ENCODE measurements at regions not wholly inside any gene's neighbourhood (a gene's known extent, or its start where the extent isn't known, plus 50 kb on each side); places are given as distances from the start of the nearest gene placed in this dataset.

GRCh38 chr2:14223576-14223975 lies 408.9 kb upstream of the LRATD1 start:
- H3K27me3 ChIP-seq (replicated peaks in 1 of 4; ENCODE audit: control insufficient read depth in 3 of 4, extremely low read depth in 1 of 4, insufficient read depth in 3 of 4, low read length in 3 of 4): no peaks in the 10 kb centered on the region
- no peak for DNase-seq (ENCODE audit: low read depth in 1 of 2, low spot score in 2 of 2)
- H3K9ac ChIP-seq (replicated peaks in 1 of 4; ENCODE audit: extremely low read depth in 1 of 4, low read depth in 3 of 4, low read length in 3 of 4): no peak overlapping the region
- no peaks in the 10 kb centered on the region for H3K23me2 ChIP-seq (ENCODE audit: low read depth, low read length)
- no peak for TF ChIP-seq POLR2A (IDR thresholded peaks at IDR 0.05; ENCODE audit: control extremely low read depth in 1 of 2, low read depth in 2 of 2, low read length in 2 of 2)
- no peak for TF ChIP-seq GTF2F1 (IDR thresholded peaks at IDR 0.05; ENCODE audit: borderline replicate concordance, low read depth, low read length)
- TF ChIP-seq SUZ12 (IDR thresholded peaks at IDR 0.05; ENCODE audit: low read length): no peak
- no peak for TF ChIP-seq TEAD4 (IDR thresholded peaks at IDR 0.05; ENCODE audit: low read depth, low read length)
- TF ChIP-seq YY1 (IDR thresholded peaks at IDR 0.05; ENCODE audit: low read depth, low read length): no peak
- no peak for TF ChIP-seq BCL11A (IDR thresholded peaks at IDR 0.05; ENCODE audit: low read depth in 2 of 2, low read length in 2 of 2)
- H2AFZ ChIP-seq (ENCODE audit: low read length): no peak overlapping the region
- no peak overlapping the region for H2AK5ac ChIP-seq (ENCODE audit: low read depth, low read length)
- no peaks in the 10 kb centered on the region for H3K9me3 ChIP-seq (ENCODE audit: insufficient read depth in 2 of 2, low read depth in 1 of 2, low read length in 1 of 2)
- H2BK5ac ChIP-seq (ENCODE audit: low read depth, low read length): no peak overlapping the region
- no peaks in the 10 kb centered on the region for H3K36me3 ChIP-seq (ENCODE audit: control insufficient read depth in 2 of 4, insufficient read depth in 4 of 4, low read length in 3 of 4)
- no peaks in the 10 kb centered on the region for H3K4me1 ChIP-seq (replicated peaks in 1 of 4; ENCODE audit: control insufficient read depth in 3 of 4, insufficient read depth in 4 of 4, low read length in 3 of 4)
- no peak overlapping the region for H3K14ac ChIP-seq (ENCODE audit: insufficient read length)
- no peak overlapping the region for H3K27ac ChIP-seq (ENCODE audit: low read depth, low read length)
- FAIRE-seq: no peak
- no peak overlapping the region for H4K8ac ChIP-seq (ENCODE audit: extremely low read depth, insufficient read depth, low read length)
- H3K23ac ChIP-seq (ENCODE audit: insufficient read length): no peak overlapping the region
- no peak overlapping the region for H2BK12ac ChIP-seq (ENCODE audit: low read depth, low read length)
- H3K56ac ChIP-seq (replicated peaks; ENCODE audit: insufficient read length, low read depth, low read length): no peak overlapping the region
- H3K18ac ChIP-seq (ENCODE audit: extremely low read depth, low read length): no peak overlapping the region
- no peak overlapping the region for H3K4me2 ChIP-seq (ENCODE audit: insufficient read depth in 1 of 2, low read depth in 2 of 2, low read length in 2 of 2)
- POLR2A ChIA-PET (ENCODE audit: partially characterized antibody): no interaction called here
- H2BK15ac ChIP-seq (ENCODE audit: low read length): no peak overlapping the region
- H3K79me1 ChIP-seq (ENCODE audit: low read depth, low read length): no peaks in the 10 kb centered on the region
- 78% methylated on average over 1 of the region's 1 CpG; no CpG with 5 or more reads in 1 of the 2 experiments for WGBS, 2 experiments (ENCODE audit: extremely low coverage in 1 of 2, insufficient coverage in 1 of 2, insufficient read length in 1 of 2, insufficient replicate concordance in 2 of 2, low coverage in 1 of 2, low lambda C conversion rate in 2 of 2, missing lambda C conversion rate in 1 of 2)
- H3K4ac ChIP-seq (replicated peaks; ENCODE audit: insufficient read length, low read depth, low read length): no peak overlapping the region
- H2BK20ac ChIP-seq (ENCODE audit: low read length): no peak overlapping the region
- no peaks in the 10 kb centered on the region for H4K20me1 ChIP-seq (replicated peaks in 1 of 2; ENCODE audit: control insufficient read depth in 1 of 2, insufficient read depth in 2 of 2, low read length in 2 of 2)
- no peak overlapping the region for H4K5ac ChIP-seq (ENCODE audit: insufficient read length, low read depth, low read length)
- no peak overlapping the region for H4K91ac ChIP-seq (replicated peaks; ENCODE audit: insufficient read length, low read length)
- CTCF ChIA-PET (ENCODE audit: partially characterized antibody): no interaction called here
- no peak overlapping the region for H2BK120ac ChIP-seq (replicated peaks; ENCODE audit: low read depth, low read length)
- no peaks in the 10 kb centered on the region for H3K79me2 ChIP-seq (ENCODE audit: control insufficient read depth in 1 of 2, insufficient read depth in 2 of 2, low read length in 2 of 2)
- H3K4me3 ChIP-seq (ENCODE audit: extremely low read depth in 1 of 4, insufficient read depth in 2 of 4, low read depth in 3 of 4, low read length in 4 of 4): no peak overlapping the region

Data from H1 (cell line).